Pons (tissue), 1 donor: ENCODE measurements at regions not wholly inside any gene's neighbourhood (a gene's known extent, or its start where the extent isn't known, plus 50 kb on each side); places are given as distances from the start of the nearest gene placed in this dataset.

Experiments
- DNase-seq: peaks from one replicate; pipeline ENCODE4 v3.0.0-alpha.2; 2016; ENCODE audit warnings: low spot score

DNA sequence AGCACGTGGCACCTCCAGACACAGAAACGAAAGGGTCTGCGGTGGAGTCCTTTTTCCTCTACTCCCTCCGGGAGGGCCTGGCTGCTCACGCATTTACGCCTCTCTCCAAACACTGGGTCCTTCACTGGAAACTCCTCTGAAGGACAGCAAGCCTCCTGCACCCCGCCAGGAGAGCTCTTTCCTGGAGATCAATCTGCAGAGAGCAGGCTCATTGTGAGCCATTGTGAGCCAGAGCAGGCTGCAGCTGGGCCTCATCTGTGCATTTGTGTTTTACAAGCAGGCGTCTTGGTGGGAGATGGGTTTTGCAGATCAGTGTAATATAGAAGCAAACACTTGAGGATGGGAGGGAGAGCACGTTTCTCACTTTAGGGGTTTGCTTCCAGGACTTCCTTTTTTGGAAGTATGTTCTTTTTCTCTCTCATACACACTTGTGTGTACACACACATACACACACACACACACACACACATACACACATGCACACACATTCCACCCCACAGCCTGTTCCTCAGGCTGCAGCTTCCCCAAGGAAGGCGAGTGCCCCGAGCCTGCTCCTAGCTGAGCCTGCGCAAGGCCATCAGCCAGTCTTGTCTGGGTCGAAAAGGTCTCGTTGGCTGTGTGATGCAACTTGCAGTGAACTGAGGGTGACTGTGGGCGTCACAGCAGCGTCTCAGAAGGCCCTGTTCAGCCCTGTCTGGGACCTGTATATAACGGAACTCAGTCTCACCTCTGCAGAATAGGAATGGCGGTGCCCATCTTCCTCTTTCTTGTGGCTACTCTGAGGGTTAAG, 163.5 kb downstream of the GLI2 start:
- no peak for DNase-seq

DNA sequence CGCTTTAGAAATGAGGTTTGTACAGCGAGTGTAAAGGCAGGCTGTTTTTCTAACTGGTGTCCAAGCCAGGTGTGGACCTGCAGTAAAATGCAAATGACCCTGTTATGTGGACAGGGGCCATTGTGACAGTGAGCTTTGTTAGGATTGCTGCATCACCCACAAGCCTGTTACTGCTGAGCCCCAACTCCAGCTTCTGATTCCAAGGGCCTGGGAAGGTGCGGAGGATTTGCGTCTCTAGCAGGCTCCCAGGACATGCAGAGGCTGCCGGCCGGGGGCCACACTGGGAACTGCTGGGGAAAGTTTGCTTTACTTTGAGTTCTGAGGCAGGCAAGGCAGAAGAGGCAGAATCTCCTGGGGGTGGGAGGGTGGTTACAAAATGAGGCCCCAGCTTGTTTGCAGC, 164.1 kb downstream of the GLI2 start:
- no peak for DNase-seq

DNA sequence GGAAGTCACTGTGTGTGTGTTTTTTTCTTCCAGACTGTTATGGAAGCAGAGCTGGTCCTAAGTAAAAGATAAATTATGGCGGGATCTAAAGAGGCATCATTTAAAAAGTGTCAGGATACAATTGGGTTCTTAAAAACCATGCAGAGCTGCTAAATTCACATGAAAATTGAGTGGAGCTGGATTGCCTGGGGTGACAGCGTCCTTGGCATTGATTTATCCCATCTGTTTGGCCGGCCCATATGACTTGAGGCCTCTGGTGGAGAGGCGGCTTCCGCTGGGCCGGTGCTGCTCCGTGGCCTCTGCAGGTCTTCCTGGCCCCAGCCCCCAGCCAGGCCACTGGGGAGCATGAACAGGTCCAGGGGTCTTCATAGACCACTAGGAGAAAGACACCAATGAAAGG, 165.5 kb downstream of the GLI2 start:
- DNase-seq: no peak

GRCh38 chr2:120902592-120902991, 166.9 kb downstream of the GLI2 start:
- no peak for DNase-seq

- no peak for DNase-seq
Observed at GRCh38 chr2:120904379-120904778, 168.7 kb downstream of the GLI2 start.

GRCh38 chr2:120904830-120905234, 169.2 kb downstream of the GLI2 start:
- DNase-seq: no peak

DNA sequence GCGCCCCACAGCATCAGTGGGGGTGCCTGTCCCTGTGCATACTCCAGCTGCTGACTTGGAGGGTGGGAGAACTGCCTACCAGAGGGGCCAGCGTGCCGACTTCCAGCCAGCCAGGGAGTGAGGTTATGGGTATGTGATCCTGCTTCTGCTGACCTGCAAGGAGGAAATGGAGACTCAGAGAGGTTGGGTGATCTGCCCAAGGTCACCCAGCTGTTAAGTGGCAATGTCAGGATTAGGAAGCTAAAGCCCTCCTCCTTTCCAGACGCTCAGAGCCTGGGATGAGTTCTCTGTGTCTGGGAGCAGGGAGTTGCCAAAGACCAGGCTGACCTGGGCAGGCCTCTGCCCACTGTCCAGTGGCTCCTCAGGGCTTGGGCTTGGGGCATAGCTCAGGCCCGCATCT, 169.6 kb downstream of the GLI2 start:
- no peak for DNase-seq

DNA sequence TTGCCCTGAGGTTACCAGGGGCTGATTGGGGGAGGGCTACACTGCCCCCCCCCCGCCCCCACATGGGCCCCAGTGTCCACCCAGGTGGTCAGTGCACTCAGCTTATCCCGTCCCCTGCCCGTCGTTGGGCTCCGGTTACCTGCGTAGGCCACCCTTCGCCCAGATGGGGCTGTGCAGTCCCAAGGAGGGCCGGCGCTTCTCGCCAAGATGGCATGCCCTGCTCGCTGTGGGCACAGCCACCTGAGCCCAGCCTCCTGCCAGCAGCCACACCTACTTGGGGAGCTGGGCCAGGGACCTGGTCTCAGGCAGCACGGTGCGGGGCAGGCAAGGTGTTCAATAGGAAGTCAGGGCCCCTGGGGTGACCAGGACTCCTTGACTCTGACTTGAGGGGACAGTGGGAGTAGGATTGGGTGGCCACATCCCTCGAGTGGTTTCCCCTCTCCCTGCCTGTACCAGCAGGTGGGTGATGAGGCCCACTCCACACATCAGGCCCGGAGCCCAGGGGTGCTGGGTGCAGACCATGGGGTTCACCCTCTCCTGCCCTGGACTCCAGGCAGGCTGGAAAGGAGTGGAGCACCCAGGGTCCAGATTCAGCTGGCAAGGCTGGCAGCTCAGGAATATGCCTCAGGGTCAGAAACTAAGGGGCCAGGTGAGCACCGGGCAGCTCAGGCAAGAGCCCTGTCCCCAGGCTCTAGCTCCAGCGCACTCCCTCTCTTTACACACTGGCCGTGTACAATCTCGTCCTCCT, 170.3 kb downstream of the GLI2 start:
- DNase-seq: no peak

DNA sequence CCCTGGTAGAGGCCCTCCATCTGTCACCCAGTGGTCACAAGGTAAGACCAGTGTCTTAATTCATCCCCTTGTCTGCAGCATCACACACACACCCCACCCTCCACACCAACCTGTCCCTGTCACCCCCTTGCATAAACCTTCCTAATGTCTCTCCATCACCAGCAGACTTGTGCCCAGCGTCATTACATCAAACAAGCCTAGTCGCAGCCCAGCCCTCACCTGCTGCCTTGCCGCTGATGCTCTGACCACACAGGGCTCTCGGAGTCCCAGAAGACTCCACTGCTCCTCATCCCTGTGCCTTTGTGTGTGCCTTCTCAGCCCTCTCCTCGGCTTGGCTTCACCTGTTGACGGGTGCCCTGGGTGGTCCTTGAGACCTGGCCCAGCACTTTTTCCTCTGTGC, 171.2 kb downstream of the GLI2 start:
- DNase-seq: no peak

DNA sequence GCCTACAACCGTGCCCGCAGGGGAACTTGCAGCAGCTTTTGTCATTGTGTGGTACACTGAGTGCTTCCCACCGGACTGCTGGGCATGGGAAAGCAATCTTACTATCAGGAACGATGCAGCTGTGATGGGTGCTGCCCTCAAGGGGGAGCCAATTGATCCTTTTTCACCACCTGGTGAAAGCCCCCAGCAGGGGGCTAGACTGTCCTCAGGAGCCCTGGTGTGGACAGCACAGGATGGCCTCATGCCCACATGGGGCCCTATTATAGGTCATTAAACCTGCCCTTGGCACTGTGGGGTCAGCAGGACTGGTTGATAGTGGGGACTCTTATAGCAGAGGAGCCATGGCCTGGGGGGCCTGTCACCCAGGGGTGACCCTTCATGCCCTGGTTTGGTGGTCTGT, 172.2 kb downstream of the GLI2 start:
- no peak for DNase-seq

- DNase-seq: no peak
Observed at GRCh38 chr2:120908314-120908975, 172.8 kb downstream of the GLI2 start.

GRCh38 chr2:120909102-120909501, 173.4 kb downstream of the GLI2 start:
- DNase-seq: no peak

DNA sequence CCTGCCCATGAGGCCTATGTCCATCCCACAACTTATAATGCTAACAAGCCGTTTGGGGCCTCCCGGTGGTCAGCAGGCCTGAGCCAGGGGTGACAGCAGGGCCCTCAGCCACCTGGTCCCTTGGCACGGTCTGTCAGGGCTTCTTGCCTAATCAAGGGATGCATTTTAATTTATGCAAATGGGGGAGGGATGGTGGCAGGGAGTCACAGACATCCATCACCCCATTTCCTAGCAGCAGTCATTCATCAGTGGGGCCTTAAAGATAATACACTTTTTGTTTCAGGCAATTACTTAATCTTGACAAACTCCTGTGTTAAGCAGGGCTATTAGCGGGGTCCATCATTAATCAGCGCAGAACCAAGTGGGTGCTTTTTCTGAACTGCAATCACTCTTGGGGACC, 174.5 kb downstream of the GLI2 start:
- no peak for DNase-seq

- DNase-seq: no peak
Observed at GRCh38 chr2:120910956-120911951, 175.6 kb downstream of the GLI2 start.

DNA sequence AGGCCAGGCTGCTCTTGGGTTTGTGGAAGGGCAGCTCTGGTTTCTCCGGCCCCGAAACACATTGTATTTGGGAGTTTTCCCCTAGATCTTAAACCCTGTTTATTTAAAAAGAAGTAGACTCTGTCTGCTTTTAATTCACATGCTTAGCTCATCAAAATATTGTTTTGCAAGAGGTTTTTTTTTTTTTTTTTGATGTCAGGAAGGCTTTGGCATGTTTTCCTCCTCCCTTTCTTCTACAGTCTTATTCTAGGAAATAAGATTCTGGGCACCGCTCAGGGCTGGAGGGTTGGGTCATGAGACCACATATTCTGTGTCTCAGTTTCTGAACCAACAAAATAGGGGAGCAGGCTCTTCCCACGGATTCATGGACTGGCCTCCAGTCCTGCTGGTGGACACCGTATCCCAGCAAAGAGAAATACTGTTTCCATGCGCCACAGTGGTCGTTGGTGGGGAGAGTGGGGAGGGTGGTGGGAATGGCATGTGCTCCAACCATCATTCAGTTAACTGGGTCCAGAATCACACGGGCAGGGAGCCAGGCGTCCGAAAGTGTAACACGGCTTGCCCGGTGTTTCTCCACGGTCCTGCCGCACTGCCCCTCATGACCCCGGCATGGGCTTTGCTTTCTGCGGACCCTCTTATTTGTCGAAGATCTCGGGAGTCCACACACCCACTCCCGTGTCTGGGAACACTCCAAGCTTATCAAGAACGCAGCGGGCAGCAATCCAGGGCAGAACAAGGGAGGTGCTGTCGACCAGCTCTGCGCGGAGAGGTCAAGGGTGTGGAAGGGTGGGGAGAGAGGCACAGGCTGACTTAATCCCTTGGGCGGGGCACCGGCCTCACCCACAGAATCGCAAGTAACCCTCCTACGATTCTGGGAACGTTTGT, 176.7 kb downstream of the GLI2 start:
- no peak for DNase-seq

GRCh38 chr2:120913972-120914838, 178.5 kb downstream of the GLI2 start:
- DNase-seq: no peak

DNA sequence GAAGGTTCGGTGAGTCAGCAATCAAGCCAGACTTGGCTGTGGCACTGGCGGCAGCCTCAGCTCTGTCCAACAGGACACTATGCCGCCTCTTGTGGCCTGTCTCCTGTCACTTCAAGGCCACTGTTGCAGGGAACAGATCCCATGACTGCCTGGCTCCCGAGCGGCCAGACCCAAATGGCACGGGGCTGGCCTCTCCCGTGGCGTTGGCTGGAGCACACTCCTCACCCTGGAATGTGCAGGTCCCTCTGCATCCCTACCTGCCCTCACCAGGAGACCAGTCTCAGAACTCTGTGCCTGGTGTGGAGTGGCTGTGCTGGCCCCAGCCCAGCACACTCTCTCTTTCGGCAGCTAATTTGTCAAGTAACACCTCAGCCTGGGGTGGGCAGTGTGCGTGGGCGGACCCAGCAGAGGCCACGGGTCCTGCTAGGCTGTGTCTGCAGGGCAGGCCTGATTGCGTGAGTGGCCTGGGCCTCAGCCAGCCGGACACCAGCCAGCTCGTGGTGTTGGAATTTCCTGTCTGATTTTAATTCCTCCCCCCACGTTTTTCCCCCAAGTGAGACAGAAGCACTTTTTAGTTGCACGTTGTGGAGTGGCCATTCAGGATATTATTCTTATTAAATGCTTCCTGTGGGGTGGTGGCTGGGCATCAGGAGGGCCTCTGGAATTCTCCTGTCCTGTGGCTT, 179.3 kb downstream of the GLI2 start:
- no peak for DNase-seq

DNA sequence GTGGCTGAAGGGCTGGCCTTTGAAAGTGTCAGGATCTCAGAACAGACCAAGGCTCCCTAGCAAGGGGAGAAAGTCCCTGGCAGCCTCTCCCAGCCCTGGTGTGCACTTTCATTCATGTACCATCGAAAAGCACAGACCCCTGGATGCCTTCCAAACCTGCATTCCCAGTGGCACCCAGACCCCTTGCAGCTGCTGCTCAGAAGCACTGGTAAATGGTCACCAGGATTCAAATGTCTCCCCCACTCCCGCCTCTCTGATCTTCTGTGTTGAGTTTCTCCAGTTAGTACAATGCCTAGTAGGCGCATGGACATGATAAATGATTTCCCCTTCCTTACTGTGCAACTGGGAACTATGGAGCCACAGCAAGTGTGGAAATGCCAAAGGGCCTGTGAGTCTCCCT, 180.0 kb downstream of the GLI2 start:
- DNase-seq: no peak

DNA sequence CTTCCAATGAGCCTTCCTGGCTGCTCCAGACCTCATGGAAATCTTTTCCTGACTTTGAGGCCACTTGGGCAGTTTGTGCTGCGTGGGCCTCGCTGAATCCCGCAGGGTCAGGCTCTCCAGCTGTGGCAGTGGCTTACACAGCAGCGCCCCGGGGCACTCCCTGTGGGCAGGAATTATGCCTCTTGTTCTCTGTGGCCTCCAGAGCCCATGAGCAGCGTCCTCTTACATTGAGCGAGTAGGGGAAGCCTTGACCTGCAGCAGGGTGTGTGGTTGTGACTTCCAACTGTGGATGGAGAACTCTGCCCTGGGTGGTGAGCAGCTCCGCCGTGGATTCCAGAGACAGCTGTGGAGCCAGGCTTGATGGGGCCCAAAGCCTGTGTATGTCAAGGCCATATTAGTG, 180.8 kb downstream of the GLI2 start:
- DNase-seq: no peak
